GM19025 (cell line): ENCODE measurements at regions not wholly inside any gene's neighbourhood (a gene's known extent, or its start where the extent isn't known, plus 50 kb on each side); places are given as distances from the start of the nearest gene placed in this dataset.
"Not testable (repeated sequence)": the region's sequence is repeated elsewhere in the genome, so short reads cannot be mapped to it uniquely, and the experiment has no call there.

Source experiments
- ATAC-seq: cut with Tn5 transposase; IDR thresholded peaks from one replicate; pipeline ENCODE4 v1.9.1; 2021; ENCODE audit warnings: mild to moderate bottlenecking, low read depth, moderate library complexity; ENCODE audit not compliant: unreplicated experiment

GRCh38 chr2:228611171-228611570, 429.7 kb upstream of the SPHKAP start:
- no peak for ATAC-seq

- no peak for ATAC-seq
Observed at GRCh38 chr2:228602288-228602687, 420.8 kb upstream of the SPHKAP start.

- ATAC-seq: no peak
Observed at GRCh38 chr2:228600265-228600664, 418.8 kb upstream of the SPHKAP start.

GRCh38 chr2:228599781-228600180, 418.3 kb upstream of the SPHKAP start:
- no peak for ATAC-seq

- ATAC-seq: no peak
Observed at GRCh38 chr2:228599297-228599696, 417.8 kb upstream of the SPHKAP start.

GRCh38 chr2:228597032-228597431, 415.5 kb upstream of the SPHKAP start:
- ATAC-seq: no peak

GRCh38 chr2:228594012-228594411, 412.5 kb upstream of the SPHKAP start:
- ATAC-seq: no peak

- no peak for ATAC-seq
Observed at GRCh38 chr2:228592925-228593324, 411.4 kb upstream of the SPHKAP start.

GRCh38 chr2:228590681-228591080, 409.2 kb upstream of the SPHKAP start:
- ATAC-seq: no peak

GRCh38 chr2:228589115-228589514, 407.6 kb upstream of the SPHKAP start:
- no peak for ATAC-seq

- no peak for ATAC-seq
Observed at GRCh38 chr2:228581731-228582130, 400.2 kb upstream of the SPHKAP start.

GRCh38 chr2:228575897-228576296, 394.4 kb upstream of the SPHKAP start:
- ATAC-seq: no peak

GRCh38 chr2:228568275-228568674, 386.8 kb upstream of the SPHKAP start:
- not testable (repeated sequence) for ATAC-seq

GRCh38 chr2:228561816-228562215, 380.3 kb upstream of the SPHKAP start:
- ATAC-seq: no peak

GRCh38 chr2:228559774-228560415, 378.4 kb upstream of the SPHKAP start:
- no peak for ATAC-seq

GRCh38 chr2:228556717-228557116, 375.2 kb upstream of the SPHKAP start:
- ATAC-seq: no peak

GRCh38 chr2:228549441-228550007, 368.0 kb upstream of the SPHKAP start:
- no peak for ATAC-seq

- ATAC-seq: no peak
Observed at GRCh38 chr2:228548230-228548629, 366.7 kb upstream of the SPHKAP start.

- no peak for ATAC-seq
Observed at GRCh38 chr2:228545748-228546145, 364.3 kb upstream of the SPHKAP start.

GRCh38 chr2:228545041-228545747, 363.7 kb upstream of the SPHKAP start:
- no peak for ATAC-seq

GRCh38 chr2:228543117-228543516, 361.6 kb upstream of the SPHKAP start:
- no peak for ATAC-seq

- ATAC-seq: no peak
Observed at GRCh38 chr2:228542277-228542676, 360.8 kb upstream of the SPHKAP start.
